Panc1 (cell line): ENCODE measurements at regions not wholly inside any gene's neighbourhood (a gene's known extent, or its start where the extent isn't known, plus 50 kb on each side); places are given as distances from the start of the nearest gene placed in this dataset.

ENCODE experiments used
- ATAC-seq: fragments of 200-7000 bp; cut with Tn5 transposase; 2 replicates; pipeline ENCODE4 v1.9.1; 2020; ENCODE audit warnings: mild to moderate bottlenecking, moderate library complexity
- BruUV-seq: library from RNA; stranded (reverse); fragments of 400-500 nt; replicated peaks from 2 replicates; lab custom pipeline; 2021; lab: Mats Ljungman, UMichigan
- CTCF ChIA-PET: fragments of 300-600 bp; sonication (Branson Sonifier 250); formaldehyde crosslinking; loops from one replicate; lab custom pipeline; 2022; ENCODE audit warnings: antibody characterized with exemption; lab: Charles Lee
- POLR2A ChIA-PET: fragments of 300-600 bp; sonication (Branson Sonifier 250); formaldehyde crosslinking; loops from one replicate; lab custom pipeline; 2022; ENCODE audit warnings: antibody characterized with exemption; lab: Charles Lee
- DNase-seq: peaks from one replicate; pipeline ENCODE4 v3.0.0-alpha.2; 2010; ENCODE audit warnings: low read depth, low spot score
- H3K27ac ChIP-seq: 2 replicates; pipeline ENCODE4 v1.5.1; 2011; ENCODE audit warnings: mild to moderate bottlenecking, low read length, inconsistent platforms
- H3K27me3 ChIP-seq: fragments of 200-500 bp; sonication (Bioruptor generic); 2 replicates; pipeline ENCODE4 v1.6.0; 2014; ENCODE audit warnings: low read length, inconsistent platforms; ENCODE audit not compliant: control insufficient read depth, insufficient read depth
- H3K36me3 ChIP-seq: fragments of 200-500 bp; sonication (Bioruptor generic); 2 replicates; pipeline ENCODE4 v1.5.1; 2014; ENCODE audit warnings: inconsistent platforms, mild to moderate bottlenecking, low read length, moderate library complexity; ENCODE audit not compliant: control insufficient read depth, insufficient read depth
- H3K4me1 ChIP-seq: 2 replicates; pipeline ENCODE4 v1.5.1; 2011; ENCODE audit warnings: inconsistent platforms, mild to moderate bottlenecking, low read length, moderate library complexity; ENCODE audit not compliant: control insufficient read depth, insufficient read depth
- H3K4me3 ChIP-seq, 2 experiments: 2 replicates each; pipeline ENCODE4 v1.5.1; 2011 to 2012; ENCODE audit warnings: low read depth in 2 of 2, low read length in 2 of 2, mild to moderate bottlenecking in 2 of 2, inconsistent platforms in 1 of 2, moderate library complexity in 1 of 2
- H3K9me3 ChIP-seq: fragments of 200-500 bp; sonication (Bioruptor generic); 2 replicates; pipeline ENCODE4 v1.5.1; 2014; ENCODE audit warnings: low read depth, mild to moderate bottlenecking, inconsistent platforms, low read length, moderate library complexity; ENCODE audit not compliant: control insufficient read depth, insufficient read depth
- CTCF ChIP-seq: fragments of 450-650 bp; IDR thresholded peaks from 2 replicates; pipeline ENCODE4 v1.5.1; 2017; ENCODE audit warnings: mild to moderate bottlenecking
- POLR2AphosphoS5 ChIP-seq: IDR thresholded peaks from 2 replicates; pipeline ENCODE4 v1.6.1; 2012; ENCODE audit warnings: mild to moderate bottlenecking, low read depth, low read length, moderate library complexity
- REST ChIP-seq, 2 experiments: IDR thresholded peaks; 2 replicates each; pipeline ENCODE4 v1.6.1; 2011 to 2012; ENCODE audit warnings: low read depth in 2 of 2, control low read depth in 1 of 2, low read length in 1 of 2, mild to moderate bottlenecking in 1 of 2, moderate library complexity in 1 of 2; ENCODE audit not compliant: insufficient read depth in 1 of 2
- SIN3A ChIP-seq: IDR thresholded peaks from 2 replicates; pipeline ENCODE4 v1.6.1; 2012; ENCODE audit warnings: low read depth, mild to moderate bottlenecking, low read length, moderate library complexity, borderline replicate concordance; ENCODE audit not compliant: insufficient read depth
- TCF7L2 ChIP-seq: IDR thresholded peaks from 2 replicates; pipeline ENCODE4 v1.6.1; 2011; ENCODE audit warnings: mild to moderate bottlenecking, low read depth, low read length, inconsistent platforms
- in situ Hi-C: cut with HindIII; loops from 2 replicates; pipeline ENCODE4 v1.10.0; 2016; ENCODE audit warnings: low sequenced_read_pairs, low pct_unique_long_range_greater_than_20kb
- intact Hi-C: fragments of 100-400 bp; cut with micrococcal nuclease; formaldehyde crosslinking; loops from one replicate; pipeline ENCODE4 v1.10.0; 2022; ENCODE audit not compliant: unreplicated experiment

GRCh38 chr1:102751111-102751510 is 357.2 kb downstream of the COL11A1 start:
- DNase-seq: no peak
- BruUV-seq: no TSS peak
- no peak for ATAC-seq

GRCh38 chr1:102742426-102742825 is 365.9 kb downstream of the COL11A1 start:
- no peak overlapping the region for H3K4me3 ChIP-seq
- in situ Hi-C loops (no loop called here), intact Hi-C loops (no loop called here)
- no peaks in the 10 kb centered on the region for H3K36me3 ChIP-seq
- DNase-seq (no peak), ATAC-seq (no peak)
- H3K27ac ChIP-seq: no peak overlapping the region
- no peaks in the 10 kb centered on the region for H3K9me3 ChIP-seq
- ChIA-PET POLR2A (no interaction called here), CTCF (no interaction called here)
- TF ChIP-seq SIN3A: no peak
- no peak for TF ChIP-seq REST (IDR thresholded peaks at IDR 0.05; ENCODE audit: insufficient read depth in 1 of 2, low read depth in 2 of 2, low read length in 1 of 2)
- no peak for TF ChIP-seq POLR2AphosphoS5
- no peak for TF ChIP-seq TCF7L2
- no peak for TF ChIP-seq CTCF
- no peaks in the 10 kb centered on the region for H3K4me1 ChIP-seq
- no TSS peak for BruUV-seq
- H3K27me3 ChIP-seq: no peaks in the 10 kb centered on the region

More at GRCh38 chr1:102751111-102751510, 357.2 kb downstream of the COL11A1 start:
- Histone ChIP-seq H3K27ac (no peak overlapping the region), H3K27me3 (no peaks in the 10 kb centered on the region), H3K36me3 (no peaks in the 10 kb centered on the region), H3K9me3 (no peaks in the 10 kb centered on the region), H3K4me3 (no peak overlapping the region), H3K4me1 (no peaks in the 10 kb centered on the region)
- POLR2A ChIA-PET: no interaction called here
- intact Hi-C loops (no loop called here), in situ Hi-C loops (no loop called here)
- no peak for TF ChIP-seq POLR2AphosphoS5
- CTCF ChIA-PET: no interaction called here

GRCh38 chr1:102733491-102734236 is 374.7 kb downstream of the COL11A1 start:
- Histone ChIP-seq H3K9me3 (no peaks in the 10 kb centered on the region), H3K4me1 (no peaks in the 10 kb centered on the region), H3K27ac (no peak overlapping the region), H3K36me3 (no peaks in the 10 kb centered on the region), H3K27me3 (no peaks in the 10 kb centered on the region), H3K4me3 (no peak overlapping the region)
- intact Hi-C loops (no loop called here), in situ Hi-C loops (no loop called here)
- CTCF ChIA-PET: no interaction called here
- BruUV-seq: no TSS peak
- TF ChIP-seq POLR2AphosphoS5 (no peak), CTCF (no peak), SIN3A (no peak), TCF7L2 (no peak), REST (IDR thresholded peaks at IDR 0.05; ENCODE audit: insufficient read depth in 1 of 2, low read depth in 2 of 2, low read length in 1 of 2) (no peak)
- DNase-seq: no peak
- ATAC-seq: no peak
- POLR2A ChIA-PET: no interaction called here
